ENCODE measurements at regions not wholly inside any gene's neighbourhood (a gene's known extent, or its start where the extent isn't known, plus 50 kb on each side); places are given as distances from the start of the nearest gene placed in this dataset.

- no peak for DNase-seq (ENCODE audit: low spot score)
- no peak for TF ChIP-seq CTCF (IDR thresholded peaks at IDR 0.05; ENCODE audit: extremely low read depth, missing control alignments)
Observed at GRCh38 chr3:76702676-76703075, 337.2 kb upstream of the ROBO2 start.

- TF ChIP-seq CTCF (IDR thresholded peaks at IDR 0.05; ENCODE audit: extremely low read depth, missing control alignments), result no peak
Observed at GRCh38 chr3:76715426-76715825, 324.5 kb upstream of the ROBO2 start.

GRCh38 chr3:76723366-76723765 is 316.5 kb upstream of the ROBO2 start:
- no peak for DNase-seq (ENCODE audit: low spot score)
- no peak for TF ChIP-seq CTCF (IDR thresholded peaks at IDR 0.05; ENCODE audit: extremely low read depth, missing control alignments)

More at GRCh38 chr3:76715426-76715825, 324.5 kb upstream of the ROBO2 start:
- no peak for DNase-seq (ENCODE audit: low spot score)

GRCh38 chr3:76724075-76724474 is 315.8 kb upstream of the ROBO2 start:
- no peak for DNase-seq (ENCODE audit: low spot score)
- TF ChIP-seq CTCF (IDR thresholded peaks at IDR 0.05; ENCODE audit: extremely low read depth, missing control alignments), result no peak

- TF ChIP-seq CTCF (IDR thresholded peaks at IDR 0.05; ENCODE audit: extremely low read depth, missing control alignments), result no peak
Observed at GRCh38 chr3:76724706-76725105, 315.2 kb upstream of the ROBO2 start.

GRCh38 chr3:76726034-76726433 is 313.9 kb upstream of the ROBO2 start:
- DNase-seq (ENCODE audit: low spot score), result no peak
- TF ChIP-seq CTCF (IDR thresholded peaks at IDR 0.05; ENCODE audit: extremely low read depth, missing control alignments), result no peak

More at GRCh38 chr3:76724706-76725105, 315.2 kb upstream of the ROBO2 start:
- no peak for DNase-seq (ENCODE audit: low spot score)

GRCh38 chr3:76728426-76728825 is 311.5 kb upstream of the ROBO2 start:
- DNase-seq (ENCODE audit: low spot score), result no peak
- no peak for TF ChIP-seq CTCF (IDR thresholded peaks at IDR 0.05; ENCODE audit: extremely low read depth, missing control alignments)

Measured in GM20000 (cell line).